ENCODE measurements at regions not wholly inside any gene's neighbourhood (a gene's known extent, or its start where the extent isn't known, plus 50 kb on each side); places are given as distances from the start of the nearest gene placed in this dataset.
"Not testable (repeated sequence)": the region's sequence is repeated elsewhere in the genome, so short reads cannot be mapped to it uniquely, and the experiment has no call there.

DNA sequence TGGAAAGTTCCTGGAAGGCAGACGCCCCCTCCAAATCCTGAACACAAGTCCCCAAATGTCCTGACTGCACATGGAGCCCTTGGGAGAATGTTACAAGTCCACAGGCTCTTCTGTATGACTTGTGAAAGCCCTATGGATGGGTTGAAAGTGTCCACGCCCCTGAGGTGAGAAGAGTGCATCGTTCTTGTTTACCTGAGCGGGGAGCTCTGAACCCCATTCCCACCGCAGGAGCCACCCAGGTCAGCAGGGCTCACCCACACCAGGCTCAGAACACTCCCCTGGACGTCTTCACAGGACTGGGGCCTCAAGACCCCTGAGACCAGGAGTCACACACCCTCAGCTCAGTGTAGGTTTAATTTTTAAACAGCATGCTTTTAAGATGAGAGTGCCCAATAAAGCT lies 84.2 kb upstream of the TMEM18 start:
- no peak for DNase-seq (ENCODE audit: low read depth)

DNA sequence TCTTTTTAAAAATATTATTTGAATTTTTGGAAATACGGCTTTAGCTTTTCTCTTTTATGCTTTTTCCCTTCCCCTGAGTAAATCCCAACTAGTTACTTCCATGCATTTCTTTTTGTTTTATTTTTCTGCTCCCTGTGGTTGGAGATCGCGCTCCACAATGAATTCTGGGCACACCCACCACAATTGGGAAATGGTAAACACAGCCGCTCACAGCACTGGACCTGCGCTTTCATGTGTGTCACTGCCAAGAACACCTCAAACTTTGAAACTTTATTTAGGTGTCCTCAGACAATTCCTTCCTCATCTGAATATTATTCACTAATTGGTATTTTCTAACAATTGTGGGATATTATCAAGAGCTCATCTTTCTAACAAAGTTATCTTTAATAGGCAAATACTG lies 82.8 kb upstream of the TMEM18 start:
- DNase-seq (ENCODE audit: low read depth), result no peak

DNA sequence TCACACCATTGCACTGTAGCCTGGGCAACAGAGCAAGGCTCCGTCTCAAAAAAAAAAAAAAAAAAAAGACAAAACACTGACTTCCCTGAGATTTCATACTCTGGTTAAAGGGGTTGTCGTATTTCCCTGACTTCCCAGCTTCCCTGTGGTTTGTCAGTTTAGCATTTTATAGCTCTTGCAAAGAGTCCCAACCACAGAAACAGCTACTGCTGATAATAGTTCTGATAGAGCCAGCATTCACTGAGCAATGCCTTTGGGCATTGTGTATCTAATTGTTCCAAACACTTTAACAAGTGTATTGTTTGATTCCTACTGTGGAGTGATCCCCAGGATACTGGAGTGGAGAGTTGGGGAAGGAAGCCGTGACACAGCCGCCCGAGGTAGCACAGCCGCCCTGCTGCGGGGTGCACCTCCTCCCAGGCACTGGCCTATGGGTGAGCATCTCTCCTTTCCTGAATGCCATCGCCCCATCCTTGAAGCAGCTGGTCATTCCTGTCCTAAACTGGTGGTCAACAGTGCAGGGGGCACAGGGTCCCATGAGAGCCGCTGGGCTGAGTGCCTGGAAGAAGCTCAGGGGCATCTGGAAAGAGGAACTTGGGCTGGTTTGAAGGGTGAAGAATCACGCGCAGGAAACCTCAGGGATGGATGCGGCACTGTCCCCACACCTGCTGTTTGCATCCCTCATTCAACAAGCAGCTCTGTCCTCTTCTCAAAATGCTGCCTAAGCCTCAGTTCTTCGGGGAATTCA lies 81.0 kb upstream of the TMEM18 start:
- peak; percentile 11 for DNase-seq (ENCODE audit: low read depth)

DNA sequence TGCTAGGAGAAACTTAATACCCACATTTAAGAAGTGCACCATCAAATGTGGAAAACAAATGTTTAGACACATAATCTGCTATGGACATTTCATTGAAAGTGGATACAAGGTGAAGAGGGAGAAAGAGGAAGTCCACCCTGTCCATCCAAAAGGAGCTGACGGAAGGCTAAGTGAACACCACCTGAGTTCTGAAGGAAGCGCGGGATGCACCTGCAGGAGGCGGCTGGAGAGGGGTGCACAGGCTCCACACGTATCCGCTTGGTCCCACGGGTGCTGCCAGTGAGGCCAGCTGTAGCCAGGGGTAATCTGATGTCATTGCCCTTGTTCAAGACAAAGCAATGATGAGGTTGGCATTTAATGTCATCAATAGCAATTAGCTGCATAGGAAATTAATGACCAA lies 75.9 kb upstream of the TMEM18 start:
- DNase-seq (ENCODE audit: low read depth), result no peak

DNA sequence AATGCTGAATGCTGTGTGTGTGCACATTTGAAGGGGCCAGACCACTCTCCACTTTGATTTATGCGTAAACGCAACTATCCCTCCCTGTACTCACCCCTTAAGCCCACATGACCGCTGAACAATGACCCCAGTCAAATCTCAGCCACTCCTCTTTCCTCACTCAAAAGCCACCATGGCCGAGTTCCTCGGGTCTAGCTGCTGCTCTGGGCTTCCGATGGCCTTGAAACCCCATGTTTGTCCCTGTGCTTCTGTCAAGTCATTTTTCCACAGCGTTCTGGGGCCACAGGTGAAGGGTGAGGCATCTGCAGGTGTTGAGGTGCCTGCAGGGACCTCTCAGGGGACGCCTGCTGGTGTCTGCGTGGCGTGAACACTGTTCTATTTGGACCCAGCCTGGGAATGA lies 74.3 kb upstream of the TMEM18 start:
- no peak for DNase-seq (ENCODE audit: low read depth)

DNA sequence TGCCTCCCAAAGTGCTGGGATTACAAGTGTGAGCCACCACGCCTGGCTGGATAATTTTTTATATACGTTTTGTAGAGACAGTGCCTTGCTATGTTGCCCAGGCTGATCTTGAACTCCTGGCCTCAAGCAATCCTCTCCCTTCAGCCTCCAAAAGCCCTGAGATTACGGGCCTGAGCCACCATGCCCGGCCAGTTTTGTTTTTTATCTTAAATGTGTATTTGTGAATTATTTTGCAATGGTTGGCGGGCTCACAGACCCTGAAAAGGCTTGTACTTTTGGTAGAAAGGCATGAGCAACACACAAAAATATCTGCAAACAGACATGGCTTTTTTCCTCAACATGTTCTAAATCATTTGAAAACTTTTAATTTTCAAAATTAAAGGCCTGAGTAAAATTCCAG lies 73.4 kb upstream of the TMEM18 start:
- DNase-seq (ENCODE audit: low read depth), result no peak

DNA sequence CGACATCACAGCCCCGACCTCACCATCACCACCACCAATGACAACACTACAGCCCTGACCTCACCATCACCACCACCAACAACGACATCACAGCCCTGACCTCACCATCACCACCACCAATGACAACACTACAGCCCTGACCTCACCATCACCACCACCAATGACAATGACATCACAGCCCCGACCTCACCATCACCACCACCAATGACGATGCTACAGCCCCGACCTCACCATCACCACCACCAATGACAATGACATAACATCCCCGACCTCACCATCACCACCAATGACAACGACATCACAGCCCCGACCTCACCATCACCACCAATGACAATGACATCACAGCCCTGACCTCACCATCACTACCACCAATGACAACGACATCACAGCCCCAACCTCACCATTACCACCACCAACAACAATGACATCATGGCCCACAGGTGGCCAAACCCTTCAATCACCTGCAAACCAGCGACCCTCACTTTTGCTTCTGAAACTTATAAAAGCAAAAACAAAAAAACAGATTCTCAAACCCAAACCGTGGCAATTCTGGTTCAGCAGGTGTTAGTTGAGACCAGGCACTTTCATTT lies 70.7 kb upstream of the TMEM18 start:
- no peak for DNase-seq (ENCODE audit: low read depth)

DNA sequence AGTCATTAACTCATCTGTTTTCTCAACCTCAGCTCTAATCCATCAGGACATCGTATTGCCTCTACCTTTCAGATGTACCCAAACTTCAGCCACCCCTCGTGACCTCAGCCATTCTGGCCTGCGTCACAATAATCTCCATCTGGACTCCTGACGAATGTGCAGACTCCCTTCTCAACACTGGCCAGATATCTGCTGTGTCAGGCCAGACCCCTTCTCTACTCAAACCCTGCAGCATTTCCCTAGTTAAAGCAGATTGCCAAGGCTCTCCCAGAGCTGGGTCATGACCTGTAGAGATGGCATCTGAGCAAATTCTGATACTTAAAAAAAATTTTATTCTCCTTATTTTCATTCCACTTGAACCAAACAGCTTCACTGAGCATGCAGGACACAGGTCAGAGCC lies 69.5 kb upstream of the TMEM18 start:
- DNase-seq (ENCODE audit: low read depth), result no peak

DNA sequence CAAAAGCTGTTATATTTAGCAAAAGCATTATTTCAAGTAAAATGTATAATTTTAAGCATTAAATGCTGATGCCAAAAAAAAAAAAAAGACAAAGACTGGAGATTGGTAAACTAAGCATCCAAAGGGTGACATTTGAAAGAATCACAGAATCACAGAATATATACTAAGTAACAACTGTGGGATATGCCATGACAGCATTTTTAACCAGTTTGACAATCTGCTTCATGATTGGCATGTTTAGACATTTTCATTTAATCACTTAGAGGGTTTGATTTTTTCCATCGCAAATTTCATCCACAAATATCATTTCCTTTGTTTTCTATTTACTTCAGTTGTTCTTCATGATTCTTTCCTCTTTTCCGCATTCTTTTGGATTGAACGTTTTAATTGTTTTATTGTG lies 66.9 kb upstream of the TMEM18 start:
- no peak for DNase-seq (ENCODE audit: low read depth)

DNA sequence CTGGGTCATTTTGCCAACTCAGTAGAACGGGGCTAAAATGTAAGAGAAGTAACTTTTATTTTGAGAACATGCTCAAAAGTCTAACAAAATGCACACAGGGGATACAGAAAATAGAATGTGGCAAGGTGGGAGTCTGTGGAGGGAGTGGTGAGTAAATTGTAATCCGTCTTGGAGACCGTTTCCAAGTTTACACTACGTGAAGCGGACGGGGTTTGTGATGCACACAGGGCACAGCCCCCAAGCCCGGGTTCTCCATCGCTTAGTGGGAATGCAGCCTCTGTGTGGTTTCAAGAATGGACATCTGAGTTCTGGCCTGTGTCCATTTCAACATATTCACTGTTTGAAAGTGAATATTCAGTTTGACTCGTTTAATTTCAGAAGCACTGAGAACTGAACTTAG lies 65.0 kb upstream of the TMEM18 start:
- no peak for DNase-seq (ENCODE audit: low read depth)

DNA sequence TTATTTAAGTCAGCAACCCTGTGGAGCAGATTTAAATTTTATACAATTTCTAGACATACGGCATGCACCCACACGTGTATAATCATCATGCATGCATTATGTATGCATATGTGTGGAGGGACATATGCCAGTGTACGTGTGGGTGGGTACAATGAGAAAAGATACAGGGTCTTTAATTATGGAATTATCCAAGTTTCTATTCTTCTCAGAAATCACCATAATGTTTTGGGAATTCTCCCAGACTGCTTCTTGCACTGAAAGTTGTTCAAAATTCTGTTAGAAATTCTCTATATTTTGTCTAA lies 63.9 kb upstream of the TMEM18 start:
- no peak for DNase-seq (ENCODE audit: low read depth)

DNA sequence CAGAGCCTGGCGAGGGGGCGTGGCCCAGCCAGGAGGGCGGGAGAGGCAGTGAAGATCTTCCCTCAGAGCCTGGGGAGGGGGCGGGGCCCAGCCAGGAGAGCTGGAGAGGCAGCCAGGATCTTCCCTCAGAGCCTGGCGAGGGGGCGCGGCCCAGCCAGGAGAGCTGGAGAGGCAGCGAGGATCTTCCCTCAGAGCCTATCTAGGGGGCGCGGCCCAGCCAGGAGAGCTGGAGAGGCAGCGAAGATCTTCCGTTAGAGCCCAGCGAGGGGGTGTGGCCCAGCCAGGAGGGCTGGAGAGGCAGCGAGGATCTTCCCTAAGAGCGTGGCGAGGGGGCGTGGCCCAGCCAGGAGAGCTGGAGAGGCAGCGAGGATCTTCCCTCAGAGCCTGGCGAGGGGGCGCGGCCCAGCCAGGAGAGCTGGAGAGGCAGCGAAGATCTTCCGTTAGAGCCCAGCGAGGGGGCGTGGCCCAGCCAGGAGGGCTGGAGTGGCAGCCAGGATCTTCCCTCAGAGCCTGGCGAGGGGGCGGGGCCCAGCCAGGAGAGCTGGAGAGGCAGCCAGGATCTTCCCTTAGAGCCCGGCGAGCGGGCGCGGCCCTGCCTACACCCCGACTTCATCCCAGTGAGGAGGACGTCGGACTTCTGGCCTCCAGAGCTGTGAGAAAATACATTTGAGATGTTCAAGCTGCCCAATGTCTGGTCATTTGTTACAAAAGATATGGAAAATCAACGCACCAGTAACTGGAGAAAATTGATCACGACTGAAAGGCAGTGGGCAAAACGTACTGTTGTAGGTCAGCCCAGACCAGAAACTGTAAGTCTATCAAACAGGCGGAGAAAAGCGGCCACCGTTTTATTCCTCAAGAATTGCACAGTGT lies 63.4 kb upstream of the TMEM18 start:
- DNase-seq (ENCODE audit: low read depth), result peak; percentile 95

DNA sequence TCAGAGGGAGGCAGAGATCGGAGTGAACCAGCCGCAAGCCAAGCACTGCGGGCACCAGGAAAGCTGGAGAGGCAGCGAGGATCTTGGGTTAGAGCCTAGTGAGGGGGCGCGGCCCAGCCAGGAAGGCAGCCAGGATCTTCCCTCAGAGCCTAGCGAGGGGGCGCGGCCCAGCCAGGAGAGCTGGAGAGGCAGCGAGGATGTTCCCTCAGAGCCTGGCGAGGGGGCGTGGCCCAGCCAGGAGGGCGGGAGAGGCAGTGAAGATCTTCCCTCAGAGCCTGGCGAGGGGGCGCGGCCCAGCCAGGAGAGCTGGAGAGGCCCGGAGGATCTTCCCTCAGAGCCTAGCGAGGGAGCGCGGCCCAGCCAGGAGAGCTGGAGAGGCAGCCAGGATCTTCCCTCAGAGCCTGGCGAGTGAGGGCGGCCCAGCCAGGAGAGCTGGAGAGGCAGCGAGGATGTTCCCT lies 62.7 kb upstream of the TMEM18 start:
- DNase-seq (ENCODE audit: low read depth), result not testable (repeated sequence)

DNA sequence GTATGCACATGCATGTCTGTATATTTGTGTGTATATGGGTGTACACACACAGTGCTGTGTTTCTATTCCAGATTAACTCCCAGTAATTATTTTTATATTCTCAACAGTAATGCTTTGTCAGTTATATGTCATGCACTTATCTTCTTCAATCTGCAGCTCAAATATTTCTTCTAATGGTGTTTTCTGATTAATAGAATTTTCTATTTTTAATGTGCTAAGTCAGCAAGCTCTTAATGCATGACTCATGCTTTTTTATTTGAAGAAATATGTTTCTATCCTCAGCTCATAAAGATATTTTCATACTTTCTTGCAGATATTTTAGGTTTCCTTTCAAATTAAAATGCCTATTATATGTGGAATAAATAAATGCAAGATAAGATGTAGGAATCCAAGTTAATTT lies 59.7 kb upstream of the TMEM18 start:
- DNase-seq (ENCODE audit: low read depth), result no peak

DNA sequence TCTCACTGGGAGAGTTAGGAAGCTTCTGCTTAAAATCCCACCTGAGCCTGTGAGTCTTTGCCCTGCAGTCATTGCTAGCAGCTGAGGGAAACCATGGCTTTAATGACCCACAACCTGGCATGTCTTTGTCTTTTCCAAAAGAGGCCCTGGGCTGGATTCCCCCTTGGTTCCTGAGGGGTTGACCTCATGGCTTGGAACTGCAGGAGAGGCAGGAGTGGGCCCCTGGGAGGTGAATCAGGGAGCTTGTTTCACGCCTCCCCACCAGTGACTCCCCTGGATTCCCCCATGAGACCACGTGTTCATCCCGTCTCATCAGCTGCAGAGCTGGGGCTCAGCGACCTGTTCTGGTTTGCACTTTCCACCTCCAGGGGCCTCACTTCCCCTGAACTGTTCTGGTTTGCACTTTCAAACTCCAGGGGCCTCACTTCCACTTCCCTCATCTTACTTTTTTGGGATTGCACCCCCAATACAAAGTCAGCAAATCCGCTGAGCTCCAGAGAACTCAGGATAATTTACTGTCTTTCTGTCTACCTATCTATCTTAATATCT lies 58.5 kb upstream of the TMEM18 start:
- DNase-seq (ENCODE audit: low read depth), result no peak

DNA sequence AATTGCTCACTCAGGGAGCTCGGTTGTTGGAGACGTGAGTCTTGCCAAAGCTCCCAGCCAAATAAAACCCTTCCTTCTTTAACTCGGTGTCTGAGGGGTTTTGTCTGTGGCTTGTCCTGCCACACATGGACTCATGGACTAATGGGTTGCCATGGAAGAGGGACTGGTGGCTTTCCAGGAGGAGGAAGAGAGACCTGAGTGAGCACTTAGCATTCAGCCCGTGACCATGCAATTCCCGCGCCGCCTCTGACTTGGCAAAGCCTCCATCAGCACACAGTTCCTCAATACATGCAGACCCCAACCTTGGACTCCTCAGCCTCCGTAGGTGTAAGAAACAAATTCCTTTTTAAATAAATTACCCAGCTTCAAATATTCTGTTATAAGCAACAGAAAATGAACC lies 57.3 kb upstream of the TMEM18 start:
- DNase-seq (ENCODE audit: low read depth), result no peak

DNA sequence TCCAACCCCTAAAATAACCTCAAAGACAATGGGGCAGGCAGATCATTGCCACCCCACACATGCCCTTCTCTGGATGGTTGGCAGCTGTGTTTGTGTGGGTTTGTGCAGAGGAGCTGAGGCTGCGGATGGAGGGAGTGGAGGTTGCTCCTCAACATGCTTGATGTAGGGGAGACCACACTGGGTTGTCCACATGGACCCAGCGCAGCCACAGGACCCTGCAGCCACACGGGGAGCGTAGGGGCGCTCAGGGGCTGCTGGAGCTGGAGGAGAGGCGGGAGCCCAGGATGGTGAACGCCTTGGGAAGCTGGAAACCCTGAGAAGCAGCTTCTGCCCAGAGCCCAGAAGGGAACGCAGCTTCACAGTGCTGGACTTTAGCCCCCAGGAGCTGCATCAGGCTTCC lies 56.3 kb upstream of the TMEM18 start:
- no peak for DNase-seq (ENCODE audit: low read depth)

DNA sequence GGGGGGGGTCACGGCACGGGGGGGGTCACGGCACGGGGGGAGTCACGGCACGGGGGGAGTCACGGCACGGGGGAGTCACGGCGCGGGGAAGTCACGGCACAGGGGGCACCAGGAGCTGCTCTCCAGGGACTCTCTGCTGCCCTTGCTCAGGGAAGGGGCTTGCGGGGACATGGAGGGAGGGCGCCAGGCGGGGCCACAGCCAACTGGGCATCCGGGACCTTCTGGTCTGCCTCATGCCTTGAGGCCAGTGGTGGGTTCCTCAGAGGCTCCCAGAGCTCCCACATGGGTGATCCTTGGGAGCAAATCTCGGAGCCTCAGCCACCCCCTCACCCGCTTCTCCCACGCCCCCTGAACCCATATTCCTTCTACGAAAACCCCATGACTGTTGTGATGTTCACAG lies 55.8 kb upstream of the TMEM18 start:
- no peak for DNase-seq (ENCODE audit: low read depth)

DNA sequence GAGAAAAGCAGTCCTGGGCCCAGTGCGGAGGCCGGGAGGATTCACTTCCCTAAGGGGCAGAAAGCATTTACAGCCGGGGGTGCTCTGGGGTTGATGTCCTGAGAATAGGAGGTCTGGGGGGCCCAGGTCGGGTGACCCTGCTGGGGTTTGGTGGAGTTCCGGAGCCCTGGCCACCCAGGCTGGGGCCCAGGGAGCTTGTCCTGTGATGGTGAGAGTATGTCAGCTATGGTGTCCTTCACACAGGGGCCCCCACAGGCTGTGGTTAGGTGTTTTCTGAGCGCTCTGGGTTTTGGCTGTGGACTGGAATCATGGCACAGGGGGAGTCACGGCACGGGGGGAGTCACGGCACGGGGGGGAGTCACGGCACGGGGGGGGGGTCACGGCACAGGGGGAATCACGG lies 54.5 kb upstream of the TMEM18 start:
- DNase-seq (ENCODE audit: low read depth), result no peak

DNA sequence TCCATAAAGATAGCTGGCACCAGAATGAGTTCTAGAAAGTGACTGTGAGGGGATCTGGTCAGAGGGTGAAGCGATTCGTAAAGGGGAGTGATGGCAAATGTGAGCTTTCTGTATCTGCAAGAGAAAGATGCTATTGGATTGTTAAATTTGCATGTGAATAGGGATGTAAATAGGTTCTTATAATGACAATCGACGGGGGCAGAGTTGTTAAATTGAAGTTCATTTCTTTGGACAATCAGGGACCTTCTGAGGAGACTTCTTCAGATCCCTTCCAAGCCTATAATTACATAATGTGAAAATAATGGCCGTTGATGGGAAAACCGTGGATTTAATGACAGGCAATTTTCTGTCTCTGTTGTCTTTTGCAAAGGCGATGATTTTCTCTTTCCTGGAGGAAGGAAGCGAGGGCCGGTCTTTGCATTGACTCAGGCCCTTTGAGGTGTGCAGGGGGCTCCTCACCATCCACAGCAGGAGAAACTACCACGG lies 52.2 kb upstream of the TMEM18 start:
- no peak for DNase-seq (ENCODE audit: low read depth)

DNA sequence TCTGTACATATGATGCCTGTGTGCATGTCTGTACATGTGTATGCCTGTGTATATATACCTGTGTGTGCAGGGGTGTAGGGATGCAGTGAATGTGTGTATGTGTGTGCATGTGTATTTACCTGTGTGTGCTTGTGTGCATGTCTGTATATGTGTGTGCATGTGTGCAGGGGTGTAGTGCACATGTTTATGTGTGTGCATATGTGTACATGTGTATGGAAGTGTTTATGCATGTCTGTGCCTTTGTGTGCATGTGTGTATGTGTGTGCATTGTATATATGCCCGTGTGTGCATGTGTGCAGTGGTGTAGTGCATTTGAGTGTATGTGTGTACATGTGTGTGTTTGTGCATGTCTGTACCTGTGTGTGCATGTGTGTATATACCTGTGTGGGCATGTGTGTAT lies 51.0 kb upstream of the TMEM18 start:
- DNase-seq (ENCODE audit: low read depth), result no peak

DNA sequence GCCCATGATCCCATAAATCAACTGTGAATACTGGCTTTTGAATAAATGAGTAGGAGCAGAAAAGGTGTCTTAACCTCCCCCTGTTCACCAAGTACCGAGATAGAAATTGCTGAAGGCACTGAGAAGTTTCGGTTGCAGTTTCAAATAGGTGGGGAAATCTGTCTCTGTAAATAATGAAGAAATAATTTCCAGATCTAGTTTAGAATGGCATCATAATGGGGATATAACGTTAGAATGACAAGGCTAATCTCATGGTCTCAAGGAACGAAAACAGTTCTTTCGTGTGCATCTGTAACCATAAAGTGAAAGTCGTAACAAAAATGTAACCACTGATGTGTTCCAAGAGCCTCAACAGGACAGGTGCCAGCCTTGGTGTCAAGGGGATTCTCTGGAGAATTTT lies 49.9 kb upstream of the TMEM18 start:
- DNase-seq (ENCODE audit: low read depth), result no peak

Data from M059J (cell line).